Testis (tissue), 2 donors: ENCODE measurements at regions not wholly inside any gene's neighbourhood (a gene's known extent, or its start where the extent isn't known, plus 50 kb on each side); places are given as distances from the start of the nearest gene placed in this dataset.

ENCODE experiments used
- DNase-seq: peaks from one replicate; pipeline ENCODE4 v3.0.0-alpha.2; 2019
- H3K27ac ChIP-seq, 2 donors: fragments of 200-600 bp; sonication (generic); one replicate each; pipeline ENCODE4 v1.5.1; 2019
- H3K27me3 ChIP-seq: fragments of 200-600 bp; sonication (generic); one replicate; pipeline ENCODE4 v1.5.1; 2019
- H3K36me3 ChIP-seq: fragments of 200-600 bp; sonication (generic); one replicate; pipeline ENCODE4 v1.5.1; 2017; ENCODE audit warnings: low read depth; ENCODE audit errors: missing control alignments
- H3K4me1 ChIP-seq: fragments of 200-600 bp; sonication (generic); one replicate; pipeline ENCODE4 v1.5.1; 2019
- H3K4me3 ChIP-seq, 2 donors: fragments of 200-600 bp; sonication (generic); one replicate each; pipeline ENCODE4 v1.5.1; 2017 to 2019
- H3K9me3 ChIP-seq: fragments of 200-600 bp; sonication (generic); one replicate; pipeline ENCODE4 v1.5.1; 2017
- POLR2A ChIP-seq: fragments of 450-650 bp; IDR thresholded peaks from one replicate; pipeline ENCODE4 v1.6.1; 2017; ENCODE audit warnings: antibody characterized with exemption, mild to moderate bottlenecking, moderate library complexity
- WGBS, 2 donors: methylation state at CpG; one replicate each; pipeline ENCODE4 v1.1.5; 2018; 5-methylcytosine and 5-hydroxymethylcytosine counted together
- intact Hi-C: fragments of 100-400 bp; cut with DNase I; formaldehyde crosslinking; loops from one replicate; pipeline ENCODE4 v1.15.1; 2023; ENCODE audit warnings: low total_unique reads
- TF ChIP-seq, protein P1 (sequence below), 3 experiments: fragments of 450-650 bp in 2 of 3; fragments of 200-600 bp in 1 of 3; sonication (generic) in 1 of 3; IDR thresholded peaks; one replicate each; pipeline ENCODE4 v1.5.1; 2016 to 2019; ENCODE audit warnings: antibody characterized with exemption in 3 of 3, mild to moderate bottlenecking in 2 of 3, moderate library complexity in 1 of 3

DNA sequence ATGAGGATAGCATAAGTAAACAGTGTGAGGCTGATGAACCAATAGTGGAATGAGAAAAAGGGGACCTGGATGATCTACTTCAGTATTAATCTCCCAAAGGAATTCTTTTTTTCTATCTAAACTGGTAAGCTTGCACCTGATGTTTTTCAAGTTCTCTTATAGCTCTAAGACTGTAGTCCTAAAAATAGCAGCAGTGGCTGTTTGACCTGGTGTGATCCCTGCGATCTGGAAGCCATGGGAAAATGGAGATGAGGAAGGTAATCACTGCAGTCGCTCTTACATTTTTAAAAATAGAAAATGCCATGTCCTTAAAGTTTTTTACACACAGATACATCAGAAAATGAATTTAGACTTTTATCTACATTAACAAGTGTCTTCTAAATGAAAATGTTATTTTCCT is 926.4 kb upstream of the SLC35B3 start:
- Histone ChIP-seq H3K4me1 (no peaks in the 10 kb centered on the region), H3K27me3 (no peaks in the 10 kb centered on the region), H3K9me3 (no peaks in the 10 kb centered on the region), H3K36me3 (no peaks in the 10 kb centered on the region), H3K4me3 (no peak overlapping the region), H3K27ac (no peak overlapping the region)
- intact Hi-C loops, result no loop called here
- DNase-seq, result no peak
- 79 to 81% methylated on average over 2 of the region's 2 CpGs for WGBS, 2 donors
- TF ChIP-seq, protein P1, sequence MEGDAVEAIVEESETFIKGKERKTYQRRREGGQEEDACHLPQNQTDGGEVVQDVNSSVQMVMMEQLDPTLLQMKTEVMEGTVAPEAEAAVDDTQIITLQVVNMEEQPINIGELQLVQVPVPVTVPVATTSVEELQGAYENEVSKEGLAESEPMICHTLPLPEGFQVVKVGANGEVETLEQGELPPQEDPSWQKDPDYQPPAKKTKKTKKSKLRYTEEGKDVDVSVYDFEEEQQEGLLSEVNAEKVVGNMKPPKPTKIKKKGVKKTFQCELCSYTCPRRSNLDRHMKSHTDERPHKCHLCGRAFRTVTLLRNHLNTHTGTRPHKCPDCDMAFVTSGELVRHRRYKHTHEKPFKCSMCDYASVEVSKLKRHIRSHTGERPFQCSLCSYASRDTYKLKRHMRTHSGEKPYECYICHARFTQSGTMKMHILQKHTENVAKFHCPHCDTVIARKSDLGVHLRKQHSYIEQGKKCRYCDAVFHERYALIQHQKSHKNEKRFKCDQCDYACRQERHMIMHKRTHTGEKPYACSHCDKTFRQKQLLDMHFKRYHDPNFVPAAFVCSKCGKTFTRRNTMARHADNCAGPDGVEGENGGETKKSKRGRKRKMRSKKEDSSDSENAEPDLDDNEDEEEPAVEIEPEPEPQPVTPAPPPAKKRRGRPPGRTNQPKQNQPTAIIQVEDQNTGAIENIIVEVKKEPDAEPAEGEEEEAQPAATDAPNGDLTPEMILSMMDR (IDR thresholded peaks at IDR 0.05), result no peak
- TF ChIP-seq POLR2A, result no peak

DNA sequence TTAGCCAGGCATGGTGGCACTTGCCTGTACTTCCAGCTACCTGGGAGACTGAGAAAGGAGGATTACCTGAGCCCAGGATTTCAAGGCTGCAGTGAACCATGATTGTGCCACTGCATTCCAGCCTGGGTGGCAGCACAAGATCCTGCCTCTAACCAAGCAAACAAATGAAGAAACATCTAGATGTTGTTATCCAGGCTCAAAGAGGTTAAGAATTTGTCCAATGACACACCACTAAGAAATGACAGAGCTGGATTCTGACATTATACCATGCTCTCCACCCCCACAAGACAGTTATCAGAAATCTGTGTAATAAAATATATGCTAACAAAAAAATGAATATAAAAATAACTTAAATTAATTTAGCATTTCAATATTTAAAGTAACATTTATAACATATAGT is 925.5 kb upstream of the SLC35B3 start:
- DNase-seq, result no peak
- Histone ChIP-seq H3K4me3 (no peak overlapping the region), H3K27me3 (no peaks in the 10 kb centered on the region), H3K4me1 (no peaks in the 10 kb centered on the region), H3K36me3 (no peaks in the 10 kb centered on the region), H3K27ac (no peak overlapping the region), H3K9me3 (no peaks in the 10 kb centered on the region)
- intact Hi-C loops, result no loop called here
- TF ChIP-seq, protein P1 (IDR thresholded peaks at IDR 0.05), result no peak
- TF ChIP-seq POLR2A, result no peak

DNA sequence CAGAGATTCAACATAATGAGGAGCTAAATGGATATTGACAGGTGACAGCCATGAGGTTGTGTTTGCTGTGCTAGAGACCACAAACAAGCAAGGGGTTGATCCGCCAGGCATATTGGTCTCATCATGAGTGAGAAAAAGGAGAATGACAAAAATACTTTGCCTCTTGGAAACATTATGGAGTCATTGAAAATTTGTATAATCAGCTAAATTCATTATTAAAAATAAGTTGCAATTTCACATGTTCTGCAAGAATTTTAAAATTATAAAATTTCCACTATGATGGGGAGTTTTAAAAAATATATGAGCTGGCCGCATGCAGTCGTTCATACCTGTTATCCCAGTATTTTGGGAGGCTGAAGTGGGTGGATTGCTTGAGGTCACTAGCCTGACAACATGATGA is 912.3 kb upstream of the SLC35B3 start:
- H3K9me3 ChIP-seq, result no peaks in the 10 kb centered on the region
- no peaks in the 10 kb centered on the region for H3K27me3 ChIP-seq
- H3K4me1 ChIP-seq, result no peaks in the 10 kb centered on the region
- TF ChIP-seq, protein P1 (IDR thresholded peaks at IDR 0.05), result no peak
- no peak for TF ChIP-seq POLR2A
- H3K4me3 ChIP-seq, result no peak overlapping the region
- intact Hi-C loops, result no loop called here
- no peaks in the 10 kb centered on the region for H3K36me3 ChIP-seq
- H3K27ac ChIP-seq, result no peak overlapping the region
- no peak for DNase-seq
- WGBS, 2 donors, result 81 to 85% methylated on average over 3 of the region's 3 CpGs

DNA sequence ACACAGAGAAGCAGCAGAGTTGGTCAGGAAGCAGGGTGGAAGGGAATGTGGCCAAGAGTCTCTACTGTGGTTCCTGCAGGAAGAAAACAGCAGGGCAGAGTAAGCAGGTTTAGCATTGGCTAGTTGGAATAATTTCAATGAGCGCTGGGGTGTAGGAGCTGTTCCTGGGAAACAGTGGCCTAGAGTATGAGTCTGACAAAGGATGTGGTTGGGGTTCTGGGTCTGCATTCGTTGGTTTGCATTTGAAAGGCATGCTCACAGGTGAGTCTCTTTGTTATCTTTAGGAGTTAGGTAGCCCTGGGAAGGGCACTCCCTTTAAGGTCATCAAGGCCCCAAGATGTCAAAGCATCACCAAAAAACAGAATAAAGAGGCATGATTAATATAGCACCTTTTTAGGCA is 911.6 kb upstream of the SLC35B3 start:
- Histone ChIP-seq H3K27me3 (no peaks in the 10 kb centered on the region), H3K27ac (no peak overlapping the region), H3K9me3 (no peaks in the 10 kb centered on the region), H3K4me1 (no peaks in the 10 kb centered on the region), H3K36me3 (no peaks in the 10 kb centered on the region), H3K4me3 (no peak overlapping the region)
- no peak for TF ChIP-seq POLR2A
- TF ChIP-seq, protein P1 (IDR thresholded peaks at IDR 0.05), result no peak
- WGBS, 2 donors, result 69 to 82% methylated on average over 2 of the region's 2 CpGs
- DNase-seq, result no peak
- intact Hi-C loops, result no loop called here

DNA sequence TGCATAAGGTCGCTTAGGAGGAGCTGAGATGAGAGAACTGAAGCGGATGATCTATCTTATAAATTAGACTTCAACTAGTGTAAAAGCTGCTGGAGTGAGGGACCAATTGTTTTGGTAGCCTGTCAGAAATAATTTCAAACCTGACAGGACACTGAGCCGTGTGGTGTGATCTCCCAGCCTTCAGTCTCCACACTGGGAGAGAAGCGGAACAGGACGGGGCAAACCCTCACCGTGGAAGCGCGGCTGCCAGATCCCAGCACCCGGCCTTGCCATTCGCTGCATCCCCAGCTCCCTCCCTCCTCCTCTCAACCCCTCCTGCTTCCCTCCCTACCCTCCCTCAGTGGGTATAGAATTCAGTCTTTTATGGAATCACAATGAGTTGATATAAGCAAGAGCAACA is 900.1 kb upstream of the SLC35B3 start:
- no peaks in the 10 kb centered on the region for H3K4me1 ChIP-seq
- WGBS, 2 donors, result 56 to 75% methylated on average over 10 of the region's 10 CpGs
- no peak for TF ChIP-seq POLR2A
- TF ChIP-seq, protein P1 (IDR thresholded peaks at IDR 0.05), result no peak
- H3K36me3 ChIP-seq, result no peaks in the 10 kb centered on the region
- H3K4me3 ChIP-seq, result no peak overlapping the region
- DNase-seq, result no peak
- no peaks in the 10 kb centered on the region for H3K27me3 ChIP-seq
- intact Hi-C loops, result no loop called here
- no peak overlapping the region for H3K27ac ChIP-seq
- no peaks in the 10 kb centered on the region for H3K9me3 ChIP-seq
